D721Med (cell line): ENCODE measurements at regions not wholly inside any gene's neighbourhood (a gene's known extent, or its start where the extent isn't known, plus 50 kb on each side); places are given as distances from the start of the nearest gene placed in this dataset.

Experiments used
- DNase-seq: peaks from one replicate; pipeline ENCODE4 v3.0.0; 2011; ENCODE audit warnings: low spot score; ENCODE audit not compliant: insufficient read length
- FAIRE-seq: peaks from 2 replicates; lab custom pipeline; 2011; peaks lifted over from hg19 to GRCh38; lab: Jason Lieb, UNC
- CTCF ChIP-seq: IDR thresholded peaks from 2 replicates; pipeline ENCODE4 v1.5.1; 2012; ENCODE audit warnings: mild to moderate bottlenecking, control low read depth; ENCODE audit not compliant: insufficient read depth; ENCODE audit errors: missing control alignments

- no peak for FAIRE-seq
- no peak for DNase-seq
Observed at GRCh38 chr13:78460176-78460575, 143.2 kb downstream of the POU4F1 start.

GRCh38 chr13:78443839-78444238, 159.5 kb downstream of the POU4F1 start:
- FAIRE-seq (no peak), DNase-seq (no peak)
- no peak for TF ChIP-seq CTCF

More at GRCh38 chr13:78460176-78460575, 143.2 kb downstream of the POU4F1 start:
- TF ChIP-seq CTCF, result no peak

GRCh38 chr13:78437781-78438180, 165.6 kb downstream of the POU4F1 start:
- no peak for TF ChIP-seq CTCF
- FAIRE-seq (no peak), DNase-seq (no peak)

GRCh38 chr13:78436311-78436710, 167.0 kb downstream of the POU4F1 start:
- no peak for DNase-seq
- TF ChIP-seq CTCF, result no peak
- FAIRE-seq, result no peak

GRCh38 chr13:78431328-78431727, 172.0 kb downstream of the POU4F1 start:
- FAIRE-seq, result no peak

GRCh38 chr13:78430811-78431210, 172.5 kb downstream of the POU4F1 start:
- DNase-seq (no peak), FAIRE-seq (no peak)
- no peak for TF ChIP-seq CTCF

More at GRCh38 chr13:78431328-78431727, 172.0 kb downstream of the POU4F1 start:
- TF ChIP-seq CTCF, result no peak
- no peak for DNase-seq

- no peak for FAIRE-seq
- no peak for TF ChIP-seq CTCF
- DNase-seq, result no peak
Observed at GRCh38 chr13:78430166-78430791, 173.1 kb downstream of the POU4F1 start.
